SK-N-SH treated with all-trans-retinoic acid at 6 μM for 48 hours (cell line): ENCODE measurements at regions not wholly inside any gene's neighbourhood (a gene's known extent, or its start where the extent isn't known, plus 50 kb on each side); places are given as distances from the start of the nearest gene placed in this dataset.

Source experiments
- ARNTL ChIP-seq: fragments of 450-650 bp; formaldehyde crosslinking; IDR thresholded peaks from 2 replicates; pipeline ENCODE4 v1.5.0; 2020; ENCODE audit warnings: low read depth, mild to moderate bottlenecking, moderate library complexity, borderline replicate concordance
- BACH2 ChIP-seq: fragments of 250-450 bp; sonication (Bioruptor Pico); IDR thresholded peaks from 2 replicates; pipeline ENCODE4 v1.9.0; 2021; ENCODE audit warnings: mild to moderate bottlenecking, borderline replicate concordance
- ESRRG ChIP-seq: fragments of 250-450 bp; sonication (Bioruptor Pico); IDR thresholded peaks from 2 replicates; pipeline ENCODE4 v1.6.1; 2021; ENCODE audit warnings: mild to moderate bottlenecking
- ISL1 ChIP-seq: fragments of 250-450 bp; sonication (Bioruptor Pico); IDR thresholded peaks from 2 replicates; pipeline ENCODE4 v2.1.2; 2022; ENCODE audit warnings: mild to moderate bottlenecking, moderate library complexity
- PATZ1 ChIP-seq: fragments of 250-450 bp; sonication (Bioruptor Pico); IDR thresholded peaks from 2 replicates; pipeline ENCODE4 v1.8.0; 2020; ENCODE audit warnings: mild to moderate bottlenecking, moderate library complexity, borderline replicate concordance
- RARB ChIP-seq: fragments of 250-450 bp; sonication (Bioruptor Pico); IDR thresholded peaks from 2 replicates; pipeline ENCODE4 v1.8.0; 2021; ENCODE audit warnings: mild to moderate bottlenecking, moderate library complexity
- SNAI2 ChIP-seq: fragments of 250-450 bp; sonication (Bioruptor Pico); IDR thresholded peaks from 2 replicates; pipeline ENCODE4 v1.5.0; 2020; ENCODE audit warnings: mild to moderate bottlenecking, moderate library complexity
- TCF4 ChIP-seq: fragments of 250-450 bp; sonication (Bioruptor Pico); IDR thresholded peaks from 2 replicates; pipeline ENCODE4 v1.8.0; 2021; ENCODE audit warnings: mild to moderate bottlenecking, moderate library complexity, borderline replicate concordance
- TOX ChIP-seq: fragments of 250-450 bp; sonication (Bioruptor Pico); IDR thresholded peaks from 2 replicates; pipeline ENCODE4 v1.8.0; 2021; ENCODE audit warnings: mild to moderate bottlenecking, moderate library complexity, borderline replicate concordance
- ZNF565 ChIP-seq: fragments of 450-650 bp; formaldehyde crosslinking; conservative IDR thresholded peaks from 2 replicates; pipeline ENCODE4 v1.5.0; 2020; ENCODE audit warnings: low read depth, mild to moderate bottlenecking, moderate library complexity
- ZNF70 ChIP-seq: fragments of 450-650 bp; formaldehyde crosslinking; IDR thresholded peaks from 2 replicates; pipeline ENCODE4 v1.5.0; 2020; ENCODE audit warnings: mild to moderate bottlenecking, moderate library complexity
- ZNF8 ChIP-seq: fragments of 450-650 bp; formaldehyde crosslinking; IDR thresholded peaks from 2 replicates; pipeline ENCODE4 v1.5.0; 2020; ENCODE audit warnings: mild to moderate bottlenecking, moderate library complexity
- TF ChIP-seq, protein P1 (sequence below): fragments of 250-450 bp; sonication (Bioruptor Pico); IDR thresholded peaks from 2 replicates; pipeline ENCODE4 v1.5.1; 2020; ENCODE audit warnings: low read depth, mild to moderate bottlenecking, moderate library complexity
- TF ChIP-seq, protein P2 (sequence below): fragments of 250-450 bp; sonication (Bioruptor Pico); IDR thresholded peaks from 2 replicates; pipeline ENCODE4 v1.5.0; 2020; ENCODE audit warnings: mild to moderate bottlenecking, moderate library complexity

- no peak for TF ChIP-seq SNAI2 (CRISPR knock-in tag)
- TF ChIP-seq ESRRG (CRISPR knock-in tag), result no peak
- TF ChIP-seq, protein P1, sequence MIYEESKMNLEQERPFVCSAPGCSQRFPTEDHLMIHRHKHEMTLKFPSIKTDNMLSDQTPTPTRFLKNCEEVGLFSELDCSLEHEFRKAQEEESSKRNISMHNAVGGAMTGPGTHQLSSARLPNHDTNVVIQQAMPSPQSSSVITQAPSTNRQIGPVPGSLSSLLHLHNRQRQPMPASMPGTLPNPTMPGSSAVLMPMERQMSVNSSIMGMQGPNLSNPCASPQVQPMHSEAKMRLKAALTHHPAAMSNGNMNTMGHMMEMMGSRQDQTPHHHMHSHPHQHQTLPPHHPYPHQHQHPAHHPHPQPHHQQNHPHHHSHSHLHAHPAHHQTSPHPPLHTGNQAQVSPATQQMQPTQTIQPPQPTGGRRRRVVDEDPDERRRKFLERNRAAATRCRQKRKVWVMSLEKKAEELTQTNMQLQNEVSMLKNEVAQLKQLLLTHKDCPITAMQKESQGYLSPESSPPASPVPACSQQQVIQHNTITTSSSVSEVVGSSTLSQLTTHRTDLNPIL (CRISPR knock-in tag), result no peak
- TF ChIP-seq BACH2, result no peak
- TF ChIP-seq PATZ1 (CRISPR knock-in tag), result no peak
- TF ChIP-seq ARNTL (CRISPR knock-in tag), result no peak
- TF ChIP-seq ZNF70 (CRISPR knock-in tag), result no peak
- TF ChIP-seq ZNF565 (CRISPR knock-in tag), result no peak
- TF ChIP-seq, protein P2, sequence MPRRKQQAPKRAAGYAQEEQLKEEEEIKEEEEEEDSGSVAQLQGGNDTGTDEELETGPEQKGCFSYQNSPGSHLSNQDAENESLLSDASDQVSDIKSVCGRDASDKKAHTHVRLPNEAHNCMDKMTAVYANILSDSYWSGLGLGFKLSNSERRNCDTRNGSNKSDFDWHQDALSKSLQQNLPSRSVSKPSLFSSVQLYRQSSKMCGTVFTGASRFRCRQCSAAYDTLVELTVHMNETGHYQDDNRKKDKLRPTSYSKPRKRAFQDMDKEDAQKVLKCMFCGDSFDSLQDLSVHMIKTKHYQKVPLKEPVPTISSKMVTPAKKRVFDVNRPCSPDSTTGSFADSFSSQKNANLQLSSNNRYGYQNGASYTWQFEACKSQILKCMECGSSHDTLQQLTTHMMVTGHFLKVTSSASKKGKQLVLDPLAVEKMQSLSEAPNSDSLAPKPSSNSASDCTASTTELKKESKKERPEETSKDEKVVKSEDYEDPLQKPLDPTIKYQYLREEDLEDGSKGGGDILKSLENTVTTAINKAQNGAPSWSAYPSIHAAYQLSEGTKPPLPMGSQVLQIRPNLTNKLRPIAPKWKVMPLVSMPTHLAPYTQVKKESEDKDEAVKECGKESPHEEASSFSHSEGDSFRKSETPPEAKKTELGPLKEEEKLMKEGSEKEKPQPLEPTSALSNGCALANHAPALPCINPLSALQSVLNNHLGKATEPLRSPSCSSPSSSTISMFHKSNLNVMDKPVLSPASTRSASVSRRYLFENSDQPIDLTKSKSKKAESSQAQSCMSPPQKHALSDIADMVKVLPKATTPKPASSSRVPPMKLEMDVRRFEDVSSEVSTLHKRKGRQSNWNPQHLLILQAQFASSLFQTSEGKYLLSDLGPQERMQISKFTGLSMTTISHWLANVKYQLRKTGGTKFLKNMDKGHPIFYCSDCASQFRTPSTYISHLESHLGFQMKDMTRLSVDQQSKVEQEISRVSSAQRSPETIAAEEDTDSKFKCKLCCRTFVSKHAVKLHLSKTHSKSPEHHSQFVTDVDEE (CRISPR knock-in tag), result no peak
- TF ChIP-seq RARB (CRISPR knock-in tag), result no peak
- no peak for TF ChIP-seq ISL1 (CRISPR knock-in tag)
- TF ChIP-seq TOX (CRISPR knock-in tag), result no peak
- no peak for TF ChIP-seq TCF4
- TF ChIP-seq ZNF8 (CRISPR knock-in tag), result no peak
These were observed 435.8 kb upstream of the CPEB2 start for GRCh38 chr4:14566518-14566917.
